Hematopoietic multipotent progenitor cell treated with erythropoietin and hydrocortisone succinate and interleukin-3 and kit ligand, for 6 days (in vitro differentiated cells): ENCODE measurements at regions not wholly inside any gene's neighbourhood (a gene's known extent, or its start where the extent isn't known, plus 50 kb on each side); places are given as distances from the start of the nearest gene placed in this dataset.
"Not testable (repeated sequence)": the region's sequence is repeated elsewhere in the genome, so short reads cannot be mapped to it uniquely, and the experiment has no call there.

Source experiments
- DNase-seq: peaks from one replicate; pipeline ENCODE4 v3.0.0-alpha.2; 2015

DNA sequence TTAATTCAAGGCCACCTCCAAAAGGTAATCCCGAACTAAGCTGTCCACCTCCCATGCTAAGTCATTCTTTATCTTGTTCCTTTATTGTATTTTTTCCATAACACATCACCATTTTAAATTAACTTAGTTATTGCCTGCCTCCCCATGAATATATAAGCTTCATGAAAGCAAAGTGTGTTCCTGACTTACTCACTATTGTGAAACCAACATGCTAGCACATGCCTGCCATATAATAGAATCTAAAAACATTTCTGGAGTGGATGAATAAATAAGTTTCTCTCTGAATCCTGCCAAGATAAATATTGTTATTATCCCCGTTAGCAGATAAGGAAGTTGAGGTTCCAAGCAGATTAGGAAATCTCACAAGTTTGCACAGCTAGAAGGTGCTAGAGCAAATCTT lies 98.7 kb upstream of the RRN3 start:
- DNase-seq: not testable (repeated sequence)

DNA sequence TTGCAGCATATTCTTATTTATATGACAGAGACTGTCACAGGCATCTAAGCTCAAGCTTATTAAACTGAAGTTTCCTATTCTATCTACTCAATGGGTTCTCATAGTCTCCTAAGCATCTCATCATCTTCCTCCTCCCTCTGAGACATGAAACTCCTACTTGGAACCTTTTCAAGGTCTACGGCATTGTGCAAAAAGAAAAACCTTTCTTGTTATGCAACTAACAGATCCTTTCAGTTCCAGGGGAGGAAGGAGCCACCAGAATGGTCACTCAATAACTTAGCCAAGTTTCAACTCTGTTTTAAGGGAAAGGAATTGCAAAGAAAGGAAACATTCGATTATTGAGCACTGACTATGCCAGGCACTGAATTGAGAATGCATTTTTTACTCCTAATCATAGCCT lies 98.1 kb upstream of the RRN3 start:
- not testable (repeated sequence) for DNase-seq

DNA sequence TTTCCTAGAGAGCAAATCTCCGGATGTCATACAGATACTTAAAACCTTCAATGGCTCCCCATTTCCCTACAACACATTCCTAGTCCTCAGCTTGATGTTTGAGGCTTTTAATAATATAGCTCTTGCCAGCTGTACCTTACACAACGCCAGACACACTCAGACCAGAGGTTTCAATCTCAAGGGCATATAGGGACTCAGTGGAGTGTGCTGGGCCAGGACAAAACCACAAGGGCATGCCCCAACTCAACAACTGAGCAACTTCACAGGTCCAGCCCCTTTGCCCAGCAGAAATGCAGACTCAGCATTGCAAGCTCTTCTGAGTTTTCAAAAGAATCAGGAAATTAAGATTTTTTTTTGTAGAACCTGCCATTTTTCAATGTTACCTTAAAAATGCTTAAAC lies 95.4 kb upstream of the RRN3 start:
- not testable (repeated sequence) for DNase-seq
